ENCODE measurements at regions not wholly inside any gene's neighbourhood (a gene's known extent, or its start where the extent isn't known, plus 50 kb on each side); places are given as distances from the start of the nearest gene placed in this dataset.

- TF ChIP-seq TAF1 (IDR thresholded peaks at IDR 0.05; ENCODE audit: borderline replicate concordance, insufficient read depth, low read length) = no peak
- no peak for TF ChIP-seq POLR2AphosphoS5 (IDR thresholded peaks at IDR 0.05; ENCODE audit: low read depth, low read length)
- TF ChIP-seq FOXP2 (optimal IDR thresholded peaks at IDR 0.05; ENCODE audit: borderline replicate concordance, extremely low read depth, extremely low read length, insufficient read depth) = no peak
- no peak for TF ChIP-seq REST (IDR thresholded peaks at IDR 0.05; ENCODE audit: insufficient read depth in 1 of 2, low read depth in 2 of 2, low read length in 2 of 2)
- no peak for TF ChIP-seq SIN3A (IDR thresholded peaks at IDR 0.05; ENCODE audit: borderline replicate concordance, insufficient read depth, low read length)
Observed at GRCh38 chr7:18408461-18408860, 87.1 kb upstream of the HDAC9 start.

- no peak for TF ChIP-seq REST (IDR thresholded peaks at IDR 0.05; ENCODE audit: insufficient read depth in 1 of 2, low read depth in 2 of 2, low read length in 2 of 2)
- no peak for TF ChIP-seq FOXP2 (optimal IDR thresholded peaks at IDR 0.05; ENCODE audit: borderline replicate concordance, extremely low read depth, extremely low read length, insufficient read depth)
- no peak for TF ChIP-seq SIN3A (IDR thresholded peaks at IDR 0.05; ENCODE audit: borderline replicate concordance, insufficient read depth, low read length)
- no peak for TF ChIP-seq POLR2AphosphoS5 (IDR thresholded peaks at IDR 0.05; ENCODE audit: low read depth, low read length)
- no peak for TF ChIP-seq TAF1 (IDR thresholded peaks at IDR 0.05; ENCODE audit: borderline replicate concordance, insufficient read depth, low read length)
Observed at GRCh38 chr7:18408868-18409267, 86.7 kb upstream of the HDAC9 start.

GRCh38 chr7:18413447-18413846 lies 82.1 kb upstream of the HDAC9 start:
- TF ChIP-seq POLR2AphosphoS5 (IDR thresholded peaks at IDR 0.05; ENCODE audit: low read depth, low read length) (no peak), TAF1 (IDR thresholded peaks at IDR 0.05; ENCODE audit: borderline replicate concordance, insufficient read depth, low read length) (no peak), SIN3A (IDR thresholded peaks at IDR 0.05; ENCODE audit: borderline replicate concordance, insufficient read depth, low read length) (no peak)

GRCh38 chr7:18414885-18415284 lies 80.7 kb upstream of the HDAC9 start:
- TF ChIP-seq FOXP2 (optimal IDR thresholded peaks at IDR 0.05; ENCODE audit: borderline replicate concordance, extremely low read depth, extremely low read length, insufficient read depth) (no peak), SIN3A (IDR thresholded peaks at IDR 0.05; ENCODE audit: borderline replicate concordance, insufficient read depth, low read length) (no peak), REST (IDR thresholded peaks at IDR 0.05; ENCODE audit: insufficient read depth in 1 of 2, low read depth in 2 of 2, low read length in 2 of 2) (no peak), TAF1 (IDR thresholded peaks at IDR 0.05; ENCODE audit: borderline replicate concordance, insufficient read depth, low read length) (no peak), POLR2AphosphoS5 (IDR thresholded peaks at IDR 0.05; ENCODE audit: low read depth, low read length) (no peak)

GRCh38 chr7:18416988-18417387 lies 78.6 kb upstream of the HDAC9 start:
- TF ChIP-seq REST (IDR thresholded peaks at IDR 0.05; ENCODE audit: insufficient read depth in 1 of 2, low read depth in 2 of 2, low read length in 2 of 2) = no peak
- TF ChIP-seq SIN3A (IDR thresholded peaks at IDR 0.05; ENCODE audit: borderline replicate concordance, insufficient read depth, low read length) = no peak
- no peak for TF ChIP-seq TAF1 (IDR thresholded peaks at IDR 0.05; ENCODE audit: borderline replicate concordance, insufficient read depth, low read length)
- TF ChIP-seq FOXP2 (optimal IDR thresholded peaks at IDR 0.05; ENCODE audit: borderline replicate concordance, extremely low read depth, extremely low read length, insufficient read depth) = no peak
- no peak for TF ChIP-seq POLR2AphosphoS5 (IDR thresholded peaks at IDR 0.05; ENCODE audit: low read depth, low read length)

All from PFSK-1 (cell line).